DMS153 treated with DMSO at 0.1 percent for 48 hours (cell line): ENCODE measurements at regions not wholly inside any gene's neighbourhood (a gene's known extent, or its start where the extent isn't known, plus 50 kb on each side); places are given as distances from the start of the nearest gene placed in this dataset.
"Not testable (repeated sequence)": the region's sequence is repeated elsewhere in the genome, so short reads cannot be mapped to it uniquely, and the experiment has no call there.

ENCODE experiments used
- DNase-seq: peaks from one replicate; lab custom pipeline; 2025; ENCODE audit not compliant: unreplicated experiment; lab: John Stamatoyannopoulos, UW

- no peak for DNase-seq
These were observed 1778.0 kb downstream of the LRRC4C start for GRCh38 chr11:39681428-39681827.

DNA sequence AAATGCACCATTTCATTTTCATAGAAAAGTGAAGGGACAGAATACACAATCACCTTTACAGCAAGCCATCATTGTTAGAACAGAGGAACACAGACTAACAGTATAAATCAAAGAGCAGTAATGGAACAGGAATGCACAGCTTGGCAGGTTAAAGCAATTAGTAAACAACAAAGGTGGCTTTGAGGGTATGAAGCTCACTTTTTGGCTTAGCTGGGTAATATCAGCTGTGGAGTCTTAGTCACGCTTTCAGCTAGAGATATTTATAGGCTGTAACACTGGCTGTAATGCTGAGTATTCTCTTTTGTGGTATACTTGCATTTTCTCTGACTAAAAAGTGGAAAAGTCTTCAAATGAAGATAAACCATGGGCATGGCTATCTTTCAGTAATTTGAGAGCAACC, 1780.5 kb downstream of the LRRC4C start:
- DNase-seq = no peak

DNA sequence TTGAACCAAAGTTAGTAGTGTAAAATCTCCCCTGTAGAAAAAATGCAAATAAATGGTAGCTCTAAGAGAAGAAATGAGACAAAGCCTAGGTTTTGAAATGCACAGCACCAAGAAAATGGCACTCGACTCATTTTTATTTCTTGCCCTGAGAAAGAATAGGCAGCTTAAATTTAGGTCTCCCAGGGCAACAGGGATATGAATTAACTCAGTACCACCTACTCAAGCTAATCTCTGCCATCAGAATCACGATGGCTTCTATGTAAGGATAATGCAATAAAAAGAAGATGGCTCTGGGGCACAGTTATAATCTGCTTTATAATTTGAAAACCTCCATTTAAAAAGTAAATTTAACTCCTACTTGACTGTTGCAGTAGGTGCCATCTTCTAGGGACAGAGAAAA, 1784.3 kb downstream of the LRRC4C start:
- no peak for DNase-seq

DNA sequence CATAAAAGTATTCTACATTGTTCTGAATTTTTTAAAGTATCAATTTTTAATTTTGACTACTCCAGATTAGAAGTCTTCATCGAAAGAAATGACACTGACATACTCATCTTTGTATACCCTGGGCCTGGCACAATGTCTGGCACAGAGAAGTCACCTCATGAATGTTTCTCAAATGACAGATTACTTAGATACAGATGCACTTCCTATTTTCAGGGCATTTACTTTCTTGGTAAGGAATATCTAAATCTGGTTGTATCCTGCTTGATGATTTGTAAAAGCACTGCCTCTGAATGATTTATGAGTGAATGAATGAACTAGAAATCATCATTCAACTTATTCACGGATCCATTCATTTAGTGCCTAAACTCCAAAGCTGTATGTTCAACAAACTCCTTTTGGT, 1784.7 kb downstream of the LRRC4C start:
- DNase-seq = no peak

DNA sequence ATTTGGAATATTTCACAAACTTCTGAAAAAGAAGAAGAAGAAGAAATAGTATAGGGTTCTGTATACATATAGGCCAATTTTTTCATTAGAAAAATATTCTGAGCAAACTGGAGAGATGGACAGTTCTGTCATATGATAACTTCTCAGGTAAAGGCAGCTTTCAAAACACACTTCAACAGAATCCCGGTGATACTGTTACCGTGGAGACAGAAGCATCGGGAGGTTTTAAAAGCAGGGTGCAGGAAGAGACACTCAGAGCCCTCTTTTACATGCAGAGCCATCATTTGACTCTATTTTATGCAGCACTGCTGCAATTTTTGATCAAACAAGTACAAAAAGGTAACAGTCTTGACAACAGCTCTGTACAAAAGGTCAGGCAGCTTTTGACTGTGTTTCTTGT, 1785.4 kb downstream of the LRRC4C start:
- DNase-seq = no peak

GRCh38 chr11:39668640-39669039, 1790.8 kb downstream of the LRRC4C start:
- DNase-seq = no peak

GRCh38 chr11:39664023-39664422, 1795.4 kb downstream of the LRRC4C start:
- DNase-seq = no peak

- no peak for DNase-seq
These were observed 1797.6 kb downstream of the LRRC4C start for GRCh38 chr11:39661890-39662289.

- DNase-seq = no peak
These were observed 1807.5 kb downstream of the LRRC4C start for GRCh38 chr11:39651857-39652461.

DNA sequence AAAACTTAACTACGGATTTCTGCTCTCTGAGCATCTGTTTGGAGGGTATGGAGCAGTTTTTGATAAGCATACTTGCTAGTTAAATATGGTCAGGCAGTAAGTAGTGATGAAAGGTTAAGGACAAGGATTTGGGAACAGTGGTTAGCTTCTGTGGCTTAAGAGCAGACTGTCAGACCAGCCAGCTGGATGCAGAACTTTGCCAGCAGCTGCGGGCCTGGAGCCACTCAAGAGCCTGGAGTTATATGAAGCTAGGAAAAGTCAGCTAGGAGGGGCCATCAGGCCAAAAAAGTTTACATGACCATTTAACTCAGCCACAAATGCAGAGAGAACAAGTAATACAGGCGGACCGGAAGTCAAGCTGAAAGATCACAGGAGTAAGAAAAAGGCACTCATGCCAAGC, 1817.7 kb downstream of the LRRC4C start:
- no peak for DNase-seq

DNA sequence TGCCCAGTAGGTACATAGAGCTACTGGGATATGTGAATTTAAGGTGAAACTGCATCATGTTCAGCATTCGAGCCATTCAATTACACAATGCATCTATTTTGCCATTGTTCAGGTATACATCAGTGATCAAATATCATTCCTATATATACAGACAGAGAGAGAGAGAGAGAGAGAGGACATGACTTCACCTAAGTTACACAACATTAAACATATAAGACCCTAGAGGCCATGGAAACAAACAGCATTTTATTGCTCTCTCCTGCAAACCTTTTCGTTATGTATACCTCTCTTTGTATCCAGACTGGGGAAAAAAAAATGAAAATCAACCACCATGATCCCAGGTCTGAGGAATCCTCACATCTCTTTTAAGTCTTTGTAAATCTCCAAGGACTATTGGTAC, 1829.1 kb downstream of the LRRC4C start:
- no peak for DNase-seq

GRCh38 chr11:39628311-39628710, 1831.1 kb downstream of the LRRC4C start:
- DNase-seq = no peak

GRCh38 chr11:39620309-39620708, 1839.1 kb downstream of the LRRC4C start:
- DNase-seq = not testable (repeated sequence)

DNA sequence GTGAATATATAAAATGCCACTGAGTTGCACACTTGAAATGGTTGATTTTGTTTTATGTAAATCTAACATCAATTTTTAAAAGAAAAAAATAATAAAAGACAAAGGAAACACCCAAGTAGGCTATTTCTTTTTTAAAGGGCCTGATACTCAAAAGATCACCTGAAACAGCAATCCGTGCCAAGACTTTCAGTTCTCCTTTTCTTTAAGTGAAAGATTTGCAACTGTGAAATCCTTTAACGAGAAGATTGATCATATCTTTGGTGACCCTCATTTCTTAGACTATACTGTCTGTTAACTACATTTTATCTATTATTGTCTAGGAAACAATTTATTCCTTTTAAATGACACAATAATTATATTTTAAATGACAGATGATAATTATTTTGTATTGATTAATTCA, 1841.5 kb downstream of the LRRC4C start:
- DNase-seq = no peak

GRCh38 chr11:39589391-39589790, 1870.1 kb downstream of the LRRC4C start:
- DNase-seq = no peak

GRCh38 chr11:39586036-39586435, 1873.4 kb downstream of the LRRC4C start:
- no peak for DNase-seq

DNA sequence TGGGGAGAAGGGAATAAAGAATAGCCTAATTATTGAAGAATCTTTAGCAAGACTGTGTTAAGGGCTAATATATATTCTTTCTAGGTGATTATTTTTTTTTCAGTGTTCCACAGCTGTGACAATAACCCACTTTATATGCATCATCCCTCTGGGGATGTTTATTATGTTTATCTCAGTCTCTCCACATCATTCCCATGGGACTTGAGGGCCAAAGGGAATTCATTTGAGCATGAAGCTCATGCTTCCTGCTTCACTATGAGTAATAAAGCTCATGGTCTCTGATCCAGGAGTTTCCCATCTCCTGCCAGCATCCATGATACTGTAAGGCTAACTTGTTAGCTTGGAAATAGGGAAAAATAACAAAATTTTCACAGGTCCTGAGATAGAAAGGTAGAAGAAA, 1888.4 kb downstream of the LRRC4C start:
- no peak for DNase-seq

- DNase-seq = no peak
These were observed 1888.9 kb downstream of the LRRC4C start for GRCh38 chr11:39570526-39570925.

DNA sequence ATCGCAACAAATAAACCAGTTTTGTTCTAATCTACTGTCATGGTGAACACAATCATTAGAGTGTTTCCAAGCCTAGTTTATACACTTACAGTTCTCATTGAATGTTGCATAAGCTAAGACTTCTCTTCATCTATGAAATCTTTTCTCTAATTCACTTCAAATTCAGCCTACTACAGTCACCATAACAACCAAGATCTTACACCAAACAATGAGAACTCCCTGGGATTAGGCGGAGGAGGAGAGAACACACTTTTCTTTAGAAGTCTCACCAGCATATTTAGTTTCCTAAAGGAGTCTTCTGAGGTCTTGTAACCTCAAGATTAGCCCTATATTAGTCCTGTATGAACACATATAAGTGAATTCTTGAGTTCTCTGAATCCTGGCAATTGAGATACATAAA, 1889.7 kb downstream of the LRRC4C start:
- DNase-seq = no peak

DNA sequence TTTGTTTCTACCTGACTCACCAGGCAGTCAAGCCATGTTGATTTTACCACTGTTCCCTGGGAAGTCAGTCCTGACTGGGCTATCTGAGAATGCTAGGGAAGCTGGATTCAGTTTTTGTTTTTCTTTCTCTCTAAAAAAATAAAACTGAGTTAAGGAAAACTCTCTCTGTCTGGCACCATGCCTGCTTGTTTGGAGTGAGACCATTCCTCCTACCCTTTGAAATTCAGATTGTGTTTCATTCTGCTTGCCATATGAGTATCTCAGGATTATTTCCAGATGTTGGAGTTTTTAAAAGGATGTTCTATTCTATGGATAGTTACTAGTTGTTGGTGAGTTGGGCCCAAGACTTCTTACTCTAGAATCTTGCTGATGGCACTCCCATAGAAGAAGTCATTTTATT, 1917.0 kb downstream of the LRRC4C start:
- no peak for DNase-seq

GRCh38 chr11:39541945-39542351, 1917.5 kb downstream of the LRRC4C start:
- no peak for DNase-seq

- DNase-seq = not testable (repeated sequence)
These were observed 1923.1 kb downstream of the LRRC4C start for GRCh38 chr11:39536323-39536722.
